Activated T-helper 1 cell treated with anti-CD3 and anti-CD28 coated beads, Interleukin-2, amount 50 U/mL, for 16 hours (primary cell): ENCODE measurements at regions not wholly inside any gene's neighbourhood (a gene's known extent, or its start where the extent isn't known, plus 50 kb on each side); places are given as distances from the start of the nearest gene placed in this dataset.

Experiments
- DNase-seq, 2 donors: peaks; one replicate each; pipeline ENCODE4 v3.0.0-alpha.2; 2020; ENCODE audit warnings: low read depth in 1 of 2, low spot score in 1 of 2

DNA sequence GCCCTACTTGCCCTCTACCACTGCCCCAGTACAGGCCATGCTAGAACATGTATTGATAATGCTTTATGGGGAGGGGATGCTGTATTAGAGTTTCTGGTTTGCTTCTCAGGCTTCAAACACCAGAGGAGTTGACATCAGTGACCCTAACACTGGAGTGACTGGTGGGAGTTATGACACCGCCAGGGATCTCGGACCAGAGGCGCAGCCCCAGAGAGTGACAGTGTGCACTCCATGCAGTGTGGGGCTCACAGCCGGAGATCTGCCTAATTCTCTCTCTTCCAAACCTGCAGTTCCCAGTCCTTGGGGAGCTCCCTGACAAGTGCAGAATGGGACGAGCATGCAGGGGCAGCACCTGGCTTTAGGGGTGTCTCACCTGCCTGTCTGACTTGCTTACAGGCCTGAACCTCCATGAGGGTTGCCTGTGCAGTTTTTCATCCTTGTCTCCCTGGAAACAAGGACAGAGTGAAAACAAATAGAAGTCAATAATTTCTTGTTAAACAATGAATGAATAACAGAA, 244.9 kb upstream of the MYT1L start:
- DNase-seq: no peak

DNA sequence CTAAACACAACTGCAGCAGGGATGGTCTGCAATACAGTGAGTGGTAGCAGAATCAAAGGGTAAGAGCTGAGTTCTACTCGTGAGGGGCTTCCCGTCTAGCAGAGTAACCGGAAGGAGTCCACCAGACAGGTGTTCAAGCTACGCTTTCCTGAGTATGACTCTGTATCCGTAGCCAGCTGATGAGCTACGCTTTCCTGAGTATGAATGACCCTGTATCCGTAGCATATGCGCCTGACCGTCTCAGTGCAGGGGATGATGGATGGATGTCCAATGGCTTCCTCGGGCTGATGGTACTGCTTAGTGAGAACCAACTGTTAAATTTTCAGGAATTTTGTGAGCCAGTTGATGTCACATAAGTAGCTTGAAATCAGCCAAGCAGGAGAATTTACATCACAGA, 244.1 kb upstream of the MYT1L start:
- no peak for DNase-seq

DNA sequence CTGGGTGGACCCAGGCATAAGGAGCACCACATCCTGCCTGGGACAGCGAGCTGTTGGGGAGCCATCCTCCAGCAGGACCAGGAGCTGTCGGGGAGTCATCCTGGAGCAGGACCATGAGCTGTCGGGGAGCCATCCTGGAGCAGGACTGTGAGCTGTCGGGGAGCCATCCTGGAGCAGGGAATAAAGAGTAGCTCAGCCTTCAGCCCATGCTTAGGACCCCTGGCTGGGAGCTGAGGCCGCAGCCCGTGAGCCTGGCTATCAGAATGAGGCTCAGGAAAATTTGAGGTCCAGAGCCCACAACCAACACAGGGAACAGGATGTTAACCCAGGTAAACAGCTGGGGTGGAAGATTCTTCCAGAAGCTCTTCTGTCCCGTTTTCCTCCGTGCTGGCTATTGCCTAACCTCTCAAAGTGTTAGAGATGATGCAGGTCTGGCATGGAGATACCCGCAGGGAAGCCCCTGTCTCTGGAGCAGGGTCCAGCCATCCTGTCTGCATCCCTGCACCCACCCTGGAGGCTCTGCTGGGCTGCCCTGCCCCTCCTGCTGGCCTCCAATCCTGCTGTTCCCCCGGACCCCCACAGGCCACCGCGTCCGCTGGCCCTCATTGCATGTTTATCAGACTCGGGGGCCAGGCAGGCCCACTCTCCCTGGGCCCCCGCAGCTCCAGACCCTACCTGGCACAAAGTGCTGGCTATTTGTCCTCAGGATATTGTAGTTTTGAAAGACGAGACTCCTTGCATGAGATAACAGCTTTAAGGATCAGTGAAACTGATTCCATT, 243.5 kb upstream of the MYT1L start:
- no peak for DNase-seq

DNA sequence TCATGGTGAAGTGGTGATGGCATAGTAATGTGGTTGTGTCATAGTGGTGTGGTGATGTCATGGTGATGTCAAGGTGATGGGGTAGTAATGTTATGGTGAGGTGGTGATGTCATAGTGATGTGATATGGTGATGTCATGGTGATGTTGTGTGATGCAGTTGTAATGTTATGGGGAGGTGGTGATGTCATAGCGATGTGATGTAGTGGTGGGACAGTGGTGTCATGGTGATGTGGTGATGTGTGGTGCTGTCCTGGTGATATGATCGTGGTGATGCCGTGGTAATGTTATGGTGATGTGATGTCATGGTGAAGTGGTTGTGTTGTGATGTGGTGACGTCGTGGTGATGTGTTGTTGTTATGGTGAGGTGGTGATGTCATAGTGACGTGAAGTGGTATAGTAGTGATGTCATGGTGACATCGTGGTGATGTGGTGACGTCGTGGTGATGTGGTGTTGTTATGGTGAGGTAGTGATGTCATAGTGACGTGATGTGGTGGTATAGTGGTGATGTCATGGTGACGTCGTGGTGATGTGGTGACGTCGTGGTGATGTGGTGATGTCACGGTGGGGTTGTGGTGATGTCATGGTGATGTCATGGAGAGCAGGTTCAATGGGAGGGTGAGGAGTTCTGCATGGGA, 242.7 kb upstream of the MYT1L start:
- no peak for DNase-seq

DNA sequence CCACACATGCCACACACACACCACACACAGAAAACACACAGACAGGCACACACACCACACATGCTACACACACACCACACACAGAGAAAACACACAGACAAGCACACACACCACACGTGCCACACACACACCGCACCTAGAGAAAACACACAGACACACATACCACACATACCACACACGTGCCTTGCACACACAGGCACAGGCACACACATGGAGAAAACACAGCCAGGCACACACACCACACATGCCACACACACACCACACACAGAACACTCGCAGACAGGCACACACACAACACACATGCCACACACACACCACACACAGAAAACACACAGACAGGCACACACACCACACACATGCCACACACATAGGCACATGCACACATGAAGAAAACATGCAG, 242.1 kb upstream of the MYT1L start:
- DNase-seq: no peak

DNA sequence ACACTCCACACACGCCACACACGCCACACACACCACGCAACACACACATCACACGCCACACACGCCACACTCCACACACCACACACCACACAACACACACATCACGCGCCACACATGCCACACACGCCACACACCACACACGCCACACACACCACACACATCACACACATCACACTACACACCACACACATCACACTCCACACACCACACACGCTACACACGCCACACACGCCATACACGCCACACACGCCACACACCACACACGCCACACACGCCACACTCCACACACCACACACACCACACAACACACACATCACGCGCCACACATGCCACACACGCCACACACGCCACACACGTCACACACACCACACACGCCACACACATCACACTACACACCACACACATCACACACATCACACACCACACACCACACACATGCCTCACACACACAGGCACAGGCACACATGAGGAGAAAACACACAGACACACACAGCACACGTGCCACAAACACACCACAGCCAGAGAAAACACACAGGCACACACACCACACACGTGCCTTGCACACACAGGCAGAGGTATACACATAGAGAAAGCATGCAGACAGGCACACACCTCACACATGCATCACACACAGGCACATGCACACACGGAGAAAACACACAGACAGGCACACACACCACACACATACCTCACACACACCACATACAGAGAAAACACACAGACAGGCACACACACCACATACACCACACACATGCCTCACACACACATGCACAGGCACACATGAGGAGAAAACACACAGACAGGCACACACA, 241.5 kb upstream of the MYT1L start:
- no peak for DNase-seq

DNA sequence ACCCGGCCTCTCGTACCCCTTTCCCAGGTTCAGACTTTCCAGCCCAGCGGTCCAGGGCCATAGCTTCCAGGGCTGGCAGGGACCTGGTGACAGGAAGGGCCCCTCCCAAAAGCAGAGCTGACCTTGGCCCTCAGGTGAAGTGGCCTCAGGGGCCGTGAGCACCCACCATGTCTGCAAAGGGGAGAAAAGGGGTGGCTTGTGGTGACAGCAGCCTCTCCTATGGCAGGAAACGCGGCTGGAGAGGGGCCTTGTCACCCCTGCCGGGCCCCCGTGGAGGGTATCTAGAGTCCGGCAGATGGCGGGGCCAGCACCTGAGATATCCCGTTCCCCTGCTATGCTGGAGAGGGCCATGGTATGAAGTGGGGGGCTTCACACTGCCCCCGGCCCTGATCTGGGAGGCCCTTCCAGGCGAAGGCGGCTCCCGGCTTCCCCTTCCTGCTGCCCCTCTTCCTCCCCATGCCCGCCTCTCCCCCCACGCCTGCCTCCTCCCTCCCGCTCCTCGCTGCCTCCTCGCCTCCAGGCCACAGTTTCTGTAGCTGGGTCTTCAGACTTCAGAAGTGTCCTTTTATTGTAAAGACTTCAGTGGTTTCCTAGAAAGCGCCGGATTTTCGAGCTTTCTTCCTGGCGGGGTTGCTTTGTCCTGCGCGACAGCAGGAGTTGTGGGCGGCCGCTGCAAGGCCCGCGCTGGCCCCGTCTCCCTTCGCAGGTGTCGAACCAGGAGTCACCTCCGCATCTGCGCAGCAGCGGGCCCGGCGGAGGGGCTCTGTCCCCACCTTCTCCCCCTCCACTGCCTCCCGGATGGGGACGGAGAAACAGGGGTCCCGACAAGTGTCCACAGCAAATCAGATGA, 240.5 kb upstream of the MYT1L start:
- DNase-seq: no peak

DNA sequence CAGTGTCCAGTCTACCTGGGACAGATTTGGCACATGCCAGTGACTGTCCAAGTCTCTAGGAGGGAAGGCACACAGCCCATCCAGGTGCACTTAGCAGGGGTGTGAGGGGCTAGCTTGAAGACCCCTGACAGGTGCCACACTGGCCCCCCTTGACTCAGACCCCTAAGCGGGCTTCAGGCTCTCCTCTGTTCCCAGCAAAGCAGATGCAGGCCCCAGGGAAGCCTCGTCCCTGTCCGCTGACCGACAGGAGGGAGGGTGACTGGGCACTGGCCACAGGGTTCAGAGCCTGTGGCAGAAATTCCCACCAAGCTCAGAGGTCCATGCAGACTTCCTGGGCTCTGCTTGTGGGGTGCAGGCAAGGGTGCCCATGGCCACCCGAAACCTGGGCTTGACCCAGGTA, 239.8 kb upstream of the MYT1L start:
- no peak for DNase-seq

DNA sequence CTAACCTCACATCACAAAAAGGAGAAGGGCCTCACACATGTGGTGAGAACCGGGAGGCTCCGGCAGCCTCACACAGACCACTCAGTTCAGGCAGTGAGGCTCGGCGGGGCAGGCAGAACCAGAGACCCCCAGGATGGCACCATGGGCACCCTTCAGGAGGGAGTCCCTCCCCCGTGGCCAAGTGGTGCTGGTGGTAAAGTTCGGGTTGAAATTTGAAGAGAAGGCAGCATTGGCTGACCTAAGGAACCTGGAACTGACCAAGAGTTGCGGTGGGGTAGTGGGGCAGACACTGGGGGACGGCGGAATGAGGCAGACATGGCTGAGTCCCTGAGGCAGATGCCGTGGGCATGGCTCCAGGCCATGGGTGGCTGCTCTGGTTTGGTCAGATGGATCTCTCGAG, 239.3 kb upstream of the MYT1L start:
- no peak for DNase-seq

DNA sequence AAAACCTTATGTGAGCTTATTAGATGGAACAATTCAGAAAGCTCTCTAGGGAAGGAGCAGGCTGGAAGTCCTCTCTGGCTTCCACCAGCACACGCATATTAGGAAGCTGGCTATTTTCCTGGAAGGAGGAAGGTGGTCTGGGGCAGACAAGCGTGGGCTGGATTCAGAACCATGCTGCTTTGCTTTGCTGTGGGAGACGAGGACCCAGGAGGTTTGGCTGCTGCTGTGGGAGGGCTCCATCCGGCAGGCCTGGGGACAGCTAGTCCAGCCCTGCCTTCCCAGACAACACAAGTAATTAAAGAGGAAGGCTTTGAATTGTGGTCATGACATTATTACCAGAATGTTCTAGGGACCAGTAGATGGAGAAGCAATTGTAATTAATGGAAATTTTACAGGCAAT, 238.8 kb upstream of the MYT1L start:
- no peak for DNase-seq

DNA sequence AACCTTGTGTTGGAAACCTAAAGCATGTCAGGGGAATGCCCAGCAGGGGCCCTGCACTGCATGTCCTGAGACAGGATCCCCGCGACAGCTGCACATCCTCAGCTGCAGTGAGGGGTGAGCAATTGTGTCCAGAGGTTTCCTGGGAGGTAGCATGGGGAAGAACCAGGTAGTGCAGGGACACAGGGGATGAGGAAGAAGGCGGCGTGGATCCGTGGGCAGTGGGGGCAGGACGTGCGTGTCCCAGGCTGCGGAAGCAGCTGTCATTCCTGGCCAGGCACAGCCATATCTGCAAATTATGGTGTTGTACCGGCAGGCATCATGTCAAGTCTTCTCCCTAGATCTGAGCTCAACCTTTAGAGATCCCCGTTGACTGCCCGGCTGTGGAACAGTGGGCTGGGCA, 238.2 kb upstream of the MYT1L start:
- no peak for DNase-seq

DNA sequence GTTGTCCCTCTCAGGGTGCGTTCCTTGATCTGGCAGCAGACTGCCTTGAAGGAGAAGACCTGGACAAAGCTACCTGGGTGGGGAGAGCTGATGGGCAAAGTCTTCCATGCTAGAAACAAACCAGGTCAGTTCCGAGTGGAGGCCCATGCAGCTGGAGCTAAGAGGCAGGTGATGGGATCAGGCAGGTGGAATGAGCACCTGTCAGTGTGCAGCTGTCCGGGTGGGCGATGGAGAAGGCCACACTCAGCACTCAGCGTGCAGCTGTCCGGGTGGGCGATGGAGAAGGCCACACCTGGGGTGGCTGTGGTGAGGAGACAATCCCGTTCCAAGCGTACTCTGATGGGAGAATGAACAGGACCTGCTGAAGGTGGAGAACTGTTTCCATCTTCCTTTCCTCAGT, 237.3 kb upstream of the MYT1L start:
- DNase-seq: no peak

DNA sequence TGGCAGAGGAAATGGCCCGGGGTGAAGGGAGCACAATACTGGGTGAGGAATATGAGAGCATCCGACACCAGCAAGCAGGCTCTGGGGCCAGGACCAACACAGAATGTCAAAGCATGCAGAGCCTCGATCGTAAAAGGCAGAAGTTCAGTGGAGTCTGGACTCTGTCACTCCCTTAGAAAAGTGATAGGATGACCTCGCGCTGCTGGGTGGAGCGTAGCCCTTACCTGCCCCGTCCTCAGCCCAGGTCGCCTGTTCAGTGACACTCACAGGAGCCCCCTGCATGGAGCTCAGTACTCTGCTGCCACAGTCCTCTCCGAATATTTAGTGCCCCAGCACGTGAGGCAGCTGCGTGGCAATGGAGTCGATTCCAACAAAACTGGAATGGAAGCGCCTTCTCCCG, 236.7 kb upstream of the MYT1L start:
- DNase-seq: no peak

DNA sequence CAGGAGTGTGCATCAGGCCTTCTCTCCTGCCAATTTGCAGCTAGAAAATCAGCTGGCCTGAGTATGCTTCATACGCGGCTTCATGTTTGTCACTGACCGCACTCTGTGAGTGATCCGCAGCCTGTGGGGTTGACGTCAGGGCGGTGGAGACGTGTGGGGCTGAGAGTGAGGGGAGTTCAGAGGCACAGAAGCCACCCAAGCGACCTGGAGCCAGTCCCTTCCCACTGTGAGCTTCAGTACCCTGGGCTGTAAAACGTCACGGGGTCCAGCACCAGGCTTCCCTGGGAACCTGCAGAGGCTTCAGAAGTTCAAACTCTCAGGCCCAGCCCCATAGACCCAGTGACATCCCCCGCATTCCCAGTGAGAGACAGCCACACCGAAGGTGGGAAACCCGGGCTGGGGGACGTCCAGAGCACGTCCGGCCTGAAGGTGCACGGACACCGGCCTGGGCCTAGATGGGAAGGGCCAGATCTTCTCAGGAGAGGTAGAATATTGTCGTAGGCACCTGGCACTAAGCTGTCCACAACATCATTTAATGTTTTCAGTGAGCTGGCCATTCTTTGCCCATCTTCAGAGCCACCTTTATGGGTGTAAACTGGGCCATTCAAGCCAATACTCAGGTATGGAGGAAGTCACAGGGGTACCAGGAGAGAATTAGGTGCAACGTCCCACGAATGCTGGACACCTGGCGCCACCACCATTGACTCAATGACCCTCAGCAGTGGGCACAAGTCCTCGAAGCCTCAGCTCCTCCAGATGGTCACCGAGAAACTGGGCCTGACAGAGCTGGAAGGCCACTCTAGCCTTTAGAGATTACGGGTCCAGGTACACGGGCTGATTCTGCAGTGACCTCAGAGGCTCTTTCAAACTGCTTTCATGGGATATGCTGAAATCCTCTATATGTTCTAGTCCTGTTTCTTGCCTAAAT, 235.6 kb upstream of the MYT1L start:
- no peak for DNase-seq

DNA sequence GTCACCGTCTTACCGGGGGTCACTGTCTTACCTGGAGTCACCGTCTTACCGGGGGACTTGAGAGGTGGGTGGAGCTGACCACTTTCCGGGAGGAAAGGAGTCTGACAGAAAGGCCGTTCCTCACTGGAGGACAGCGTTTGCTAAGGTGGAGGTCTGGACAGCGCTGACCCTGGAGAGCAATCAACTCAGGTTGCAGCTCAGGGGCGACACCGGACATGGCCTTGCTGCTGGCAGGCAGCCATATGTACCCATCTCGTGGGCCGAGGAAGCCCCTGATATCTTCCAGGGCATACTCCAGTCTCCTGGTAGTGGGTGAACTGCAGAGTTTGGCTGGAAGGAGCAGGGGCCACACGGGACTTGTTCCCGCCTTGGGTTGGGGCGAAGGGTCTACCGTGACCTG, 234.6 kb upstream of the MYT1L start:
- no peak for DNase-seq

DNA sequence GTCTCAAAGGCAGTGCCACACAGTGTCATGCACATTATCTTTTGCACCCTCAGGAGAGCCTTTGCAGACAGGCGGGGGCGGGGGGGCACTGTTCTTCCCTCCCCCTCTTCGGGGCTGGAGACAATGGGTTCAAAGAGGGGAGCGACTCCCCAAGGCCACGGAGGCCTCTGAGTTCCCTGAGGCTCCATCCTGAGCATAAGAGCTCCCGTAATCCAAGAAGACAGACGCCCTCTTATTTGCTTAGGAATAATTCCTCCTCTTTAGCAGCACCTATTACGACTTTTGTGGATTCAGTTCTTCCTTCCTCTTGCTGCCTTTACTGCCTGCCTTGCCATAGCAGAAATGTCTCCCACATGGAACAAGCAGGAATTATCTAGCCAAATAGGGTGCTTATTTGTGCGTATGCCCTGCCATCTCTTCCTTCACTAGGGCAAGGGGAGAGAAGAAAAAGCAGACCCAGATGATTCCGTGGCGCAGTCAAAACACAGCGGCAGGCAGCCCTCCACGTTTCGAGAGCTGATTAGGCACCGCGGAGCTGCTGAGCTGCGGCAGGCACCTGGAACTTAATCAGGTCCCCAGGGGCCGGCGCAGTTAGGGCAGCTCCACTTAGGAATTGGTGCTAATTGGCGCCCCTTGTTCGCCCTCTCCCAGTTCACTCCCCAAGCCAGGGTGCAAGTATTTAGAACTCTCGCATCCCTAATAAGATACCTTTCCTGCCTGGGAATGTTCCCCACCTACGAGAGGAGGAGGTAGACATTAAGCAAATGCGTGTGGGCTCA, 233.4 kb upstream of the MYT1L start:
- DNase-seq: no peak

DNA sequence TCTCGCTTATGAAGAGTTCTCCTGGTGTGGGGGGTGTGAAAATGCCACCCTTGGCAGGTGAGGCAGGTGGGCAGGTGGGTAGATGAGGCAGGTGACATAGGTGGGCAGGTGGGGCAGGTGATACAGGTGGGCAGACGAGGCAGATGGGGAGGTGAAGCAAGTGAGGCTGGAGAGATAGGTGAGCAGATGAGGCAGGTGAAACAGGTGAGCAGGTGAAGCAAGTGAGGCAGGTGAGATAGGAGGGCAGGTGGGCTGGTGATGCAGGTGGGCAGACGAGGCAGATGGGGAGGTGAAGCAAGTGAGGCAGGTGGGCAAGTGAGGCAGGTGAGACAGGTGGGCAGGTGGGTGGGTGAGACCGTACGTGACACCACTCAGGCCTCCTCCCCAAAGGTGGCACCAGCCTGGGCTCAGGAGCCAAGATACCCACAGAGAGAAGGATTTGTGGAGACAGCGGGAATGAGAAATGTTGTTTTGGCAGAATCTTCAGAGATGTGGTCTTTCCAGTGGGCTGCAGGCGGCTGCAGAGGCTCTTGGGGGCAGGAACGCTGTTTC, 232.3 kb upstream of the MYT1L start:
- DNase-seq: no peak

DNA sequence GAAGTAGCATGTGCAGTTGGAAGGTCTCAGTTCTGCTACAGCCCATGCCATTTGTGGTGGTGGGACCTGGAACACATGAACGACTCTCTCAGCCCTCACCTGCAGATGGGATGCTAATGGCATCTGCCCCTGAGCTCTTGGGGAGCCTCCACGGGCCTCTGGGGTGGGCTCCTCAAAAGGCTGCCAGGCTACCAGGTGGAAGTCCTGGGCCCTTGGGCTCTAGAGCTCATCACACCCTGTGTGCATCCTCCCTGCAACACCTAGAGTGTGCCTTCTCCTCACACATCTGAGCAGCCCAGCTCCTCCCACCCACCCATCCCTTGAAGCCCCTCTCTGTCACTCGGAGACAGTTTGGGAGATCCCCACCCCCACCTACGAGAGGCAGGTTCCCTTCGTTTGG, 231.8 kb upstream of the MYT1L start:
- no peak for DNase-seq
